ENCODE measurements at regions not wholly inside any gene's neighbourhood (a gene's known extent, or its start where the extent isn't known, plus 50 kb on each side); places are given as distances from the start of the nearest gene placed in this dataset.
"Not testable (repeated sequence)": the region's sequence is repeated elsewhere in the genome, so short reads cannot be mapped to it uniquely, and the experiment has no call there.

- ATAC-seq (replicated peaks), result no peak
- H3K4me1 Mint-ChIP-seq (ENCODE audit: low read depth in 2 of 2), result no peaks in the 10 kb centered on the region
- H3K27me3 Mint-ChIP-seq, result no peaks in the 10 kb centered on the region
- no peaks in the 10 kb centered on the region for H3K36me3 Mint-ChIP-seq (ENCODE audit: insufficient read depth)
- no peak overlapping the region for H3K4me3 Mint-ChIP-seq
- H3K27ac Mint-ChIP-seq, result no peak overlapping the region
- H3K9me3 Mint-ChIP-seq, result peaks cover 0 to 4% of the 10 kb centered on the region in 2 donors
- no peak for DNase-seq
Measured at GRCh38 chr10:83725567-83725966, 413.7 kb upstream of the GHITM start.

DNA sequence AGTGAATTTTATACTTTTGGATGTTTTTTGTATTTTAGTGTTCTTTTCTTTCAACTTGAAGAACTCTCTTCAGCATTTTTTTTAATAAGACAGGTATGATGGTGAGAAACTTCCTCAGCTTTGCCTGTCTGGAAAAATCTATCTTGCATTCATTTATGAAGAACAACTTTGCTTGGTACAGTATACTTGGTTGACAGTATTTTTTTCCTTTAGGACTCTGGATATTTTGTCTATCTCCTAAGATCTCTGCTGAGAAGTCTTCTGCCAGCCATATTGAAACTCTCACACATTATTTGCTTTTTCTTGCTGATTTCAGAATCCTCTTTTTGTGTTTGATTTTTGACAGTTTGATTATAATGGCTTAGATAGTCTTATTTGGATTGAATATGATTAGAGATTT is 405.0 kb upstream of the GHITM start:
- no peak for DNase-seq

GRCh38 chr10:83736008-83736407 is 403.3 kb upstream of the GHITM start:
- Mint-ChIP-seq H3K27ac (no peak overlapping the region), H3K4me3 (no peak overlapping the region), H3K36me3 (ENCODE audit: insufficient read depth) (no peaks in the 10 kb centered on the region), H3K9me3 (peaks cover 8 to 11% of the 10 kb centered on the region in 2 donors), H3K27me3 (no peaks in the 10 kb centered on the region), H3K4me1 (ENCODE audit: low read depth in 2 of 2) (no peaks in the 10 kb centered on the region)
- ATAC-seq (replicated peaks) (no peak), DNase-seq (no peak)

More for the DNA sequence above, 405.0 kb upstream of the GHITM start:
- H3K9me3 Mint-ChIP-seq, result peaks cover 9 to 11% of the 10 kb centered on the region in 2 donors
- H3K36me3 Mint-ChIP-seq (ENCODE audit: insufficient read depth), result no peaks in the 10 kb centered on the region
- H3K4me1 Mint-ChIP-seq (ENCODE audit: low read depth in 2 of 2), result no peaks in the 10 kb centered on the region
- no peak overlapping the region for H3K4me3 Mint-ChIP-seq
- no peak for ATAC-seq (replicated peaks)
- H3K27me3 Mint-ChIP-seq, result no peaks in the 10 kb centered on the region
- H3K27ac Mint-ChIP-seq, result no peak overlapping the region

DNA sequence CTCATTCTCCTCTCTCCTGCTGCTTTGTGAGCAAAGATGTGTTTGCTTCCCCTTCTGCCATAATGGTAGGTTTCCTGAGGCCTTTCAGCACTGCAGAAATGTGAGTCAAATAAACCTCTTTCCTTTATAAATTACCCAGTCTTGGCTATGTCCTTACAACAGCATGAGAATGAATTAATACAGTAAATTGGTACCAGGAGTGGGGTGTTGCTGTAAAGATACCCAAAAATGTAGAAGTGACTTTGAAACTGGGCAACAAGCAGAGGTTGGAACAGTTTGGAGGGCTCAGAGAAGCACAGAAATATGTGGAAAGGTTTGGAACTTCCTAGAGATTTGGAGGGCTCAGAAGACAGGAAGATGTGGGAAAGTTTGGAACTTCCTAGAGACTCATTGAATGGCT is 388.7 kb upstream of the GHITM start:
- H3K9me3 Mint-ChIP-seq, result peaks cover 14 to 27% of the 10 kb centered on the region in 2 donors
- no peaks in the 10 kb centered on the region for H3K4me1 Mint-ChIP-seq (ENCODE audit: low read depth in 2 of 2)
- H3K27me3 Mint-ChIP-seq, result no peaks in the 10 kb centered on the region
- ATAC-seq (replicated peaks), result no peak
- H3K27ac Mint-ChIP-seq, result no peak overlapping the region
- no peaks in the 10 kb centered on the region for H3K36me3 Mint-ChIP-seq (ENCODE audit: insufficient read depth)
- no peak overlapping the region for H3K4me3 Mint-ChIP-seq
- no peak for DNase-seq

DNA sequence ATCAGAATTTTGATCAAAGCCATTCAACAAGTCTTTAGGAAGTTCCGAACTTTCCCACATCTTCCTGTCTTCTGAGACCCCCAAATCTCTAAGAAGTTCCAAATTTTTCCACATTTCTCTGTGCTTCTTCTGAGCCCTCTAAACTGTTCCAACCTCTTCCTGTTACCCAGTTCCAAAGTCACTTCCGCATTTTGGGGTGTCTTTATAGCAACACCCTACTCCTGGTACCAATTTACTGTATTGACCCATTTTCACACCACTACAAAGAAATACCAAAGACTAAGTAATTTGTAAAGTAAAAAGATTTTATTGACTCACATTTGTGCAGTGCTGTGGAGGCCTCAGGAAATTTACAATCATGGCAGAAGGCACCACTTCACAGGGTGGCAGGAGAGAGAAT is 385.8 kb upstream of the GHITM start:
- H3K4me1 Mint-ChIP-seq (ENCODE audit: low read depth in 2 of 2), result no peaks in the 10 kb centered on the region
- DNase-seq (no peak), ATAC-seq (replicated peaks) (no peak)
- H3K9me3 Mint-ChIP-seq, result peaks cover 10 to 27% of the 10 kb centered on the region in 2 donors
- H3K27me3 Mint-ChIP-seq, result no peaks in the 10 kb centered on the region
- no peak overlapping the region for H3K27ac Mint-ChIP-seq
- H3K4me3 Mint-ChIP-seq, result no peak overlapping the region
- no peaks in the 10 kb centered on the region for H3K36me3 Mint-ChIP-seq (ENCODE audit: insufficient read depth)

- Mint-ChIP-seq H3K4me3 (no peak overlapping the region), H3K27me3 (no peaks in the 10 kb centered on the region), H3K4me1 (ENCODE audit: low read depth in 2 of 2) (peaks cover 0 to 2% of the 10 kb centered on the region in 2 donors), H3K9me3 (peaks cover 7 to 16% of the 10 kb centered on the region in 2 donors), H3K36me3 (ENCODE audit: insufficient read depth) (no peaks in the 10 kb centered on the region), H3K27ac (no peak overlapping the region)
- DNase-seq, result no peak
- no peak for ATAC-seq (replicated peaks)
Measured at GRCh38 chr10:83754857-83755256, 384.5 kb upstream of the GHITM start.

GRCh38 chr10:83760142-83760541 is 379.2 kb upstream of the GHITM start:
- ATAC-seq (replicated peaks) (no peak), DNase-seq (no peak)
- H3K27ac Mint-ChIP-seq, result no peak overlapping the region
- H3K4me1 Mint-ChIP-seq (ENCODE audit: low read depth in 2 of 2), result peaks cover 0 to 2% of the 10 kb centered on the region in 2 donors
- H3K4me3 Mint-ChIP-seq, result no peak overlapping the region
- peaks cover 0 to 3% of the 10 kb centered on the region in 2 donors for H3K9me3 Mint-ChIP-seq
- no peaks in the 10 kb centered on the region for H3K27me3 Mint-ChIP-seq
- H3K36me3 Mint-ChIP-seq (ENCODE audit: insufficient read depth), result no peaks in the 10 kb centered on the region

- Mint-ChIP-seq H3K4me1 (ENCODE audit: low read depth in 2 of 2) (no peaks in the 10 kb centered on the region), H3K9me3 (peaks cover 0 to 3% of the 10 kb centered on the region in 2 donors), H3K27ac (no peak overlapping the region), H3K36me3 (ENCODE audit: insufficient read depth) (no peaks in the 10 kb centered on the region), H3K4me3 (no peak overlapping the region), H3K27me3 (no peaks in the 10 kb centered on the region)
- no peak for ATAC-seq (replicated peaks)
- no peak for DNase-seq
Measured at GRCh38 chr10:83764666-83765065, 374.6 kb upstream of the GHITM start.

GRCh38 chr10:83765731-83766130 is 373.6 kb upstream of the GHITM start:
- peaks cover 0 to 2% of the 10 kb centered on the region in 2 donors for H3K9me3 Mint-ChIP-seq
- ATAC-seq (replicated peaks) (no peak), DNase-seq (no peak)
- H3K27me3 Mint-ChIP-seq, result no peaks in the 10 kb centered on the region
- no peaks in the 10 kb centered on the region for H3K4me1 Mint-ChIP-seq (ENCODE audit: low read depth in 2 of 2)
- H3K27ac Mint-ChIP-seq, result no peak overlapping the region
- no peaks in the 10 kb centered on the region for H3K36me3 Mint-ChIP-seq (ENCODE audit: insufficient read depth)
- H3K4me3 Mint-ChIP-seq, result no peak overlapping the region

DNA sequence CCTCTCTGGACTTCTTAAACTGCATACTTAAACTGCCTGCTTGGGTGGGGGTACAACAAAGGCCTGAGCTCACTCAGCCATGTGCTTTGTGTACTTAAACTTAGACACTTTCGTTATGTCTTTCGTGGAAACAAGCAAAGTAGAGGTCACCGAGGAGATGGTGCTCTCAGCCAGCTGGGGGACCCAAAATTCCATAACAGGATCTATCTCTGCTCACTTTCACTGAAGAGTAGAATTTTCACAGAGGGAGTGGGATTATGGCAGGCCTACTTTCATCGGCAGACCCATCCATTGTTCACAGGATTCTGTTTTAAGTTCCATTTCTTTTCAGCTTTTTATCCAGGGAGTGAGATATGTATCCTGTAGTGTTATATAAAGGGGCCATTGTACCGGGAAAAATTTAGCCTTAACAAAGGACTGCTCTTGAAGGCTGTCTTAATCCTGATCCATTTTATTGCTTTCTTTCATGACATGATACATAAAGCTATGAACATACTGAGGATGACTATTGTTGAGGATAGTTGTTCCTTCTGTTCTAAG is 370.0 kb upstream of the GHITM start:
- no peak overlapping the region for H3K4me3 Mint-ChIP-seq
- H3K9me3 Mint-ChIP-seq, result peaks cover 1 to 5% of the 10 kb centered on the region in 2 donors
- no peaks in the 10 kb centered on the region for H3K27me3 Mint-ChIP-seq

GRCh38 chr10:83786701-83787100 is 352.6 kb upstream of the GHITM start:
- DNase-seq; ATAC-seq (replicated peaks); H3K4me1 Mint-ChIP-seq (ENCODE audit: low read depth in 2 of 2); H3K36me3 Mint-ChIP-seq (ENCODE audit: insufficient read depth); H3K27me3 Mint-ChIP-seq; H3K4me3 Mint-ChIP-seq; H3K27ac Mint-ChIP-seq: not testable (repeated sequence)
- H3K9me3 Mint-ChIP-seq, result peaks cover 6 to 23% of the 10 kb centered on the region in 2 donors

More for the DNA sequence above, 370.0 kb upstream of the GHITM start:
- Mint-ChIP-seq H3K27ac (no peak overlapping the region), H3K4me1 (ENCODE audit: low read depth in 2 of 2) (no peaks in the 10 kb centered on the region), H3K36me3 (ENCODE audit: insufficient read depth) (no peaks in the 10 kb centered on the region)
- no peak for ATAC-seq (replicated peaks)
- no peak for DNase-seq

- DNase-seq, result no peak
- Mint-ChIP-seq H3K27ac (no peak overlapping the region), H3K4me3 (no peak overlapping the region), H3K4me1 (ENCODE audit: low read depth in 2 of 2) (no peaks in the 10 kb centered on the region), H3K36me3 (ENCODE audit: insufficient read depth) (no peaks in the 10 kb centered on the region), H3K9me3 (peaks cover 0 to 20% of the 10 kb centered on the region in 2 donors), H3K27me3 (no peaks in the 10 kb centered on the region)
- no peak for ATAC-seq (replicated peaks)
Measured at GRCh38 chr10:83801983-83802382, 337.3 kb upstream of the GHITM start.

DNA sequence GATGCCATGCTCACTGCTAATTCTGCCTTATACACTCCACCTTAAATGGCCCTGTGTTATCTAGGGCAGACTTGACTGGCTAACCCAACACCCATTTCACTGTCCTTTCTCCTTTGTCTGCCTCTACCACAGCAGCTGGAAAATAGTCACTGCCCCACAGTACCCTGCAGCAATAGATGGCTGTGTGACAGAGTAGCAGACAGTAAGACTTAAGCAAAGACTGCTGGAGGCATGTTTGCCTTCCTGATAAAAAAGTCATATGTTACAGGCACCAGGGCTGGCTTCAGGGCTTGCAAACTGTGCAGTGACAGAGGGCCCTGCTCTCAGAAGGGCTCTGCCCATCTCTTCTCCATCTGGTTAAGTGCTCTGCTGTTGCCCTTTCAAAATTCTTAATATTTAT is 332.6 kb upstream of the GHITM start:
- Mint-ChIP-seq H3K9me3 (peaks cover 0 to 6% of the 10 kb centered on the region in 2 donors), H3K4me3 (no peak overlapping the region), H3K36me3 (ENCODE audit: insufficient read depth) (no peaks in the 10 kb centered on the region), H3K4me1 (ENCODE audit: low read depth in 2 of 2) (no peaks in the 10 kb centered on the region), H3K27me3 (no peaks in the 10 kb centered on the region), H3K27ac (no peak overlapping the region)
- no peak for DNase-seq
- ATAC-seq (replicated peaks), result no peak

DNA sequence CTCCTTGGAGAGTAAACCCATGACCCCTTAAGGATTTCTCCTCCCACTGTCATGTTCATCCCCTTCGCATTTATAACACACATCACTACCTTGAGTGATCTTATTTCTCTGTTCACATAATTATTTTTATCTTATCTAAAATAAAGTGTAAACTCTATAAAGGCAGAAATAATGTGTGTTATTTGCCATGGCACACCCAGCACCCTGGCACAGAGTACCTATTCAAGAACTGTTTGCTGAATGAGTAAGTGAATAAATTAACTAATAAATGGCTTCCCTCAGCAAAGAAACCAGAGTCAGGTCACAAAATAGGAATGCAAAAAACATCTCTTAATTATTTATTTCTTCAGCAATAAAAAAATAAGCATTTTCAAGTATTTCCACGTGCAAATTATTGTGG is 330.3 kb upstream of the GHITM start:
- H3K27ac Mint-ChIP-seq, result no peak overlapping the region
- H3K4me1 Mint-ChIP-seq (ENCODE audit: low read depth in 2 of 2), result no peaks in the 10 kb centered on the region
- H3K9me3 Mint-ChIP-seq, result no peaks in the 10 kb centered on the region
- H3K4me3 Mint-ChIP-seq, result no peak overlapping the region
- no peaks in the 10 kb centered on the region for H3K27me3 Mint-ChIP-seq
- ATAC-seq (replicated peaks) (no peak), DNase-seq (no peak)
- no peaks in the 10 kb centered on the region for H3K36me3 Mint-ChIP-seq (ENCODE audit: insufficient read depth)

- Mint-ChIP-seq H3K27me3 (peaks cover 0 to 10% of the 10 kb centered on the region in 2 donors), H3K4me1 (ENCODE audit: low read depth in 2 of 2) (no peaks in the 10 kb centered on the region), H3K27ac (no peak overlapping the region), H3K4me3 (no peak overlapping the region), H3K9me3 (peaks cover 1 to 12% of the 10 kb centered on the region in 2 donors), H3K36me3 (ENCODE audit: insufficient read depth) (no peaks in the 10 kb centered on the region)
- no peak for DNase-seq
- no peak for ATAC-seq (replicated peaks)
Measured at GRCh38 chr10:83816942-83817341, 322.4 kb upstream of the GHITM start.
